RKO (cell line): ENCODE measurements at regions not wholly inside any gene's neighbourhood (a gene's known extent, or its start where the extent isn't known, plus 50 kb on each side); places are given as distances from the start of the nearest gene placed in this dataset.

Experiments used
- DNase-seq: peaks from one replicate; pipeline ENCODE4 v3.0.0-alpha.2; 2016; ENCODE audit warnings: low spot score

GRCh38 chr9:88034964-88035363 lies 60.6 kb upstream of the CDK20 start:
- no peak for DNase-seq

GRCh38 chr9:88033359-88033702 lies 59.0 kb upstream of the CDK20 start:
- no peak for DNase-seq

GRCh38 chr9:88028338-88028737 lies 54.0 kb upstream of the CDK20 start:
- DNase-seq: no peak

GRCh38 chr9:88026118-88026479 lies 51.8 kb upstream of the CDK20 start:
- DNase-seq: no peak

- DNase-seq: no peak
Observed at GRCh38 chr9:88025411-88026117, 51.2 kb upstream of the CDK20 start.

- DNase-seq: no peak
Observed at GRCh38 chr9:88024896-88025295, 50.6 kb upstream of the CDK20 start.
